Esophagus mucosa (tissue), 1 donor: ENCODE measurements at regions not wholly inside any gene's neighbourhood (a gene's known extent, or its start where the extent isn't known, plus 50 kb on each side); places are given as distances from the start of the nearest gene placed in this dataset.
"Not testable (repeated sequence)": the region's sequence is repeated elsewhere in the genome, so short reads cannot be mapped to it uniquely, and the experiment has no call there.

Experiments
- ATAC-seq: fragments of 200-7000 bp; cut with Tn5 transposase; one replicate; pipeline ENCODE4 v1.9.1; 2020
- donor health status: DM: yes; HTN: yes; CAD: no.

DNA sequence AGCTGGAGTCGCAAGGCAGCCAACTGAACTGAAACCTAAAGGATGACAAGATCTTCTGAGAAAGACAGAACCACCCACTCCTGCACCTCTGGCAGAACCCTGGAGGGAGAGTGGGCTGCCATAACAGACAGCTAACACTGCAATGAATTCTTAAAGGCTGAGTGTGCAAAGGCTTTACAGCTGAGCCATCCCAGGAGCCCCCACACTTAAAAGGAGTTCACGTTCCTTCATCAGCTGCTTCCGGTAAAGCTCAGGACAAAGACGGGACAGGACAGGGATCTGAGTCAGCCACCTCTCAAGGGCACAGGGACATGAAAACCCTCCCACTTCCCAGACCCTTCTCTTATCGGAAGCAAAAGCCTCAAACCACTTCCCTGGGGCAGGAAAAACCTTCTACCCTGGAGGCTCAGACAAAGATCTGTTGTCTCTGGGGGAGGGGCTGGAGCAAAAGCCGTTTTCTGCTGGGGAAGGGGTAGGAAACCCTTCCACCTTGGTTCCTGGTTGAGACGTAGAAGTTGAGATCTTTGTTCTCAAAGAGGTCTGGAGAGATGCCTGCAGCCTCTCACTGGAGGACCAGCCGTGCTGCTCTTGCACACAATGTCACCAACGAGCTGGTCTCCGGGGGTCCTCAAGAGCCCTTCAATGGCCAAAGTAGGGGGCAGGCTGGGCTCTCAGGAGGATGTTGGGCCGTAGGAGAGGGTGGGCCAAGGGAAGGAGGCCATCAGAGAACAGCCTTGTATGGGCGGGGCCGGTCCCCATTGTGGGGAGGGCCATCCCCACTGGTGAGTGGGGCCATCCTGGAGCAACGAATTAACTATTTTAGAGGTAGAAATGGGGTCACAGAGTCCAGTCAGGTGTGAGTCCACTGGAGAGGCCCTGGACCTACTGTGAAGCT, 452.4 kb downstream of the PTPRU start:
- no peak for ATAC-seq

DNA sequence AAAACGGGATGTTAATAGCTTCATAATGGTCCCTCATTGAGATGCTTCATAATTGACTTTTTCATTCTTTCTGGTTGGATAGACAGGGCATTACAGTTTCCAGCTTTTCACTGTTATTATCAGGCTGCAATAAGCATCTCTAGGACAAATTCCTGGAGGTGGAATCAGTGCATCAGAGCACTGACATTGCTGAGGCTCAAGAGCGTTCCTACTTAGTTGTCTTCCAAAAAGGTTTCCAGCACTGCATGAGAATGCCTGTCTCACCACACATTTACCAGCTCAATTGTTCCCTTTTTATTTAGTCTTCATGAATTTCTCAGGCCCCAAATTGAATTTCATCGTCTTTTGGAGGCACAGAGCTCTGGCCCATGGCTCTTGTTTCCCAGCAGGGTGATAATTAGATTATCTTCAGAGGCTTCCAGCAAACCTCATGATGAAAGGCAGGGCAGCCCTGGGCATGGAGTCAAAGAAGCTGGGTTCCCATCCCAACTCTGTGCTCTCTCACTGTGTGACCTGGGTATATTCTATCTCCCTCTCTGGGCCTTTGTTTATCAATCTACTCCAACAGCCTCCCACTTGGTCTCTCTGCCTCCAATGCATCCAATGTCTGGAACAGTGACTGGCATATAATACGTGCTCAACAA, 451.4 kb downstream of the PTPRU start:
- no peak for ATAC-seq

DNA sequence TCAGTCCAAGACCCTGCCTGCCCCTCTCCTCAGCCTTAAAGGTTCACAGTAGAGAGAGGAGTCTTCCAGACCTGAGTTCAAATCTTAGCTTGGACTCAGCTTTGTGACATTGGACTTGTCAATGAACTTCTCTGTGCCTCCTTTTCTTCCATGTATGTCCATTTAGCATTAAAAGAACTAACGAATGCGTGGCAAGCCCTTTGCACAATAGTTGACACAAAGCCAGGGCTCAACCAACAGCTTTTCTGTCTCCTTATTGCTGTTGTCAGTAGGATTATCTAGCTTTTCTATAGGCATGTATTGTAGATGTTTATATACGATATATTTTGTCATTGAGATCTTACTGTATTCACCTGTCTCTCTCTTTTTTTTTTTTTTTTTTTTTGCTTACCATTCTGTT, 450.8 kb downstream of the PTPRU start:
- no peak for ATAC-seq

DNA sequence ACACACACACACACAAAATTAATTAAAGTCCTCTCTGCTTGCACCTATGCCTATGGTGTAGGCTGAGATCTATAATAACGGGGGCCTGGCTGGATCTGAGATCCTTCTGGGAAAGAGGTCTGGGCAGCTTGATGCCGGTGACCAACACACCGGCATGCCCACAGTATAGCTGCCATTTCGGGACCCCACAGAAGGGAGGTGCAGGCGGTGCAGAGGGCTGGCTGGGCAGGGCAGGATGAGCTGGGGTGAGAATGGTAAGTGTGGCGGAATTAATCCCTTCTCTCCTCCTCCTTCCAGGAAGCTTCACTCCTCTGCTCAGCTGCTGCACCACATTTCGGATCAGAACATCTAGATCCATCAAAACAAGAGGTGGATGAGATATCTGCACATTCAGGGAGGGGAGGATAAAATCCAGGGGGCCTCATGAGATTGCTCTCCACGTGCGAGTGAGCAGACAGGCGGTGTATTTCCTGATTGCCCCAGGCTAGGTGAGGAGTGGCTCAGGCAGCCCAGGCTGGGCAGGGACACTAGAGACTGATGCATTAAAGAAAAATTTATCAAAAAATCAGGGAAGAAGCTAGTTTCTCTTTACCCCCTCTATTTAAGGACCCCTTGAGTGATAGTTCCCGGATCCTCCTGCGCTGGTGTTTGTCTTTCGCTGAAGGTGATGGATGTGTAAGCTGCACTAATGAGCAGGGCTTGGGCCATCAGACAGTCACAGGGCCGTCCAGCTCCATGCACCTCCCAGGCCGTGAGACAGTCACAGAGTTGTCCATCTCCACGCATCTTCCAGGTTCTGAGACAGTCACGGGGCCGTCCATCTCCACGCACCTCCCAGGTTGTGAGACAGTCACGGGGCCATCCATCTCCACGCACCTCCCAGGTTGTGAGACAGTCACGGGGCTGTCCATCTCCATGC, 449.9 kb downstream of the PTPRU start:
- no peak for ATAC-seq

DNA sequence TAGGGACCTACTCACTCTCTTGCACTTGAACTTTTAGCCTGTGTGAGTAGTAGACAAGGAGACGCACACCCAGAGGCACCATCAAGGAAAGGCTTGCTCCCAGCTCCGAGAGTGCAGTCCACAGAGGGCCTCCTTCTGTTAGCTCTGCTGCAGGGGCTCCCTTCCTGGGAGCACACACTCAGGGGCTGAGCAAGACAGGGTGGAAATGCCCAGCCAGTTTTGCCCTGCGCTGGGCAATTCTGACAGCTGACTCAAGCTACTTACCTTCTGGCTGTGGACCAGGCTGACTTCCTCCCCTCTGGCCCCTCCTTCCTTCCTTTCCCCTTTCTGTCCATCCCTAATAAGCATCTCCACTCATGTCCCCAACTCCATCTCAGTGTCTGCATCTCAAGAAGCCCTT, 449.1 kb downstream of the PTPRU start:
- ATAC-seq, result no peak

DNA sequence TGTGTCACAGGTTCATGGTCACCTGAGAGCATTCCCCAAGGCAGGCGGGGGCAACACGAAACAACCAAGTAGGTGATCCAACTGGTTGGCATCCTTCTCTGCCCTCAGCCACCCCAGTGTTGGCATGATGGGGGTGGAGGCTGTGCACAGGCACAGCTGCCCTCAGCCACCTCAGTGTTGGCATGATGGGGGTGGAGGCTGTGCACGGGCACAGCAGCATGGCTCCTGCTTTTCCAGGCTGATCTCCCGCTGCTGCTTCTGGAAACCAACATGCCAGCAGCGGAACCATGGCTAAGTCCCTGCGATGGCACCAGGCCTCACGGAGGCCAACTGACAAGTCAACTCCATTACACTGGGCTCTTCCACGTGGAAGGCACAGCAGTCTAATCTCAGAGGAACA, 447.8 kb downstream of the PTPRU start:
- ATAC-seq, result no peak

DNA sequence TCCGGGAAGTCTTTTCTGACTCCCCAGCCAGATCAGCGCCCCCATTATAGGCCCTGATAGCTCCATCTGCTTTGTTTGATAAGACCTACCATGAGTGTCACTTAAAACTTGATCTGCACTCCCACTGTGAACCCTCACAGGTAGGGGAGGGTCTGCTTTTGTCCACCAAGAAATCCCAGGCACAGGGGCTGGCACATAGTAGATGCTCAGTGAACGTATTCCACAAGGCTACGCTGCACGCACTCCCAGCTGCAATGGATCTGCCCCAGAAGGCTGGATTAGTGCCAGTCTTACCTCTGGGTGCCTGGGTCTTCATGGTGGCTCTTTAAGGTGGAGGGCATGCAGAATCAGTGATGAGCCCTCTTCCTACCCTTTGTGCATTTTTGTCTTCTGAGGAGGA, 447.1 kb downstream of the PTPRU start:
- ATAC-seq, result no peak

DNA sequence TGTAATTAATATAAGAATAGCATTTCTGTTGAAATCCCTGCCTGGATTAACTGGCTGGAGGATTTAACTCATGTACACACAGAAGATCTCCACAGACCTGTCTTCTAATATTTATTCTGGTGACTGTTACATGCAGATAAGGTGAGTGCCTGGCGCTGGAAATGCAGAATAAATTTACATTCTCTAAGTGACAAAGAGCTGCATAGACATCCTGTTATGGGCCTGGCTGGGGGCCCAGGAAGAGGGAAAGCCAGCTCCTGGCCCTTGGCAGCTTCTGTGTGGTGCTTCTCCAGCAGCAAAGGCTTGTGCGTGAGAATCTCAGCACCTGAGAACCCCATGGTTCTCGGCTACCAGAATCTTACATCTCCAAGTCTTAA, 446.6 kb downstream of the PTPRU start:
- no peak for ATAC-seq

DNA sequence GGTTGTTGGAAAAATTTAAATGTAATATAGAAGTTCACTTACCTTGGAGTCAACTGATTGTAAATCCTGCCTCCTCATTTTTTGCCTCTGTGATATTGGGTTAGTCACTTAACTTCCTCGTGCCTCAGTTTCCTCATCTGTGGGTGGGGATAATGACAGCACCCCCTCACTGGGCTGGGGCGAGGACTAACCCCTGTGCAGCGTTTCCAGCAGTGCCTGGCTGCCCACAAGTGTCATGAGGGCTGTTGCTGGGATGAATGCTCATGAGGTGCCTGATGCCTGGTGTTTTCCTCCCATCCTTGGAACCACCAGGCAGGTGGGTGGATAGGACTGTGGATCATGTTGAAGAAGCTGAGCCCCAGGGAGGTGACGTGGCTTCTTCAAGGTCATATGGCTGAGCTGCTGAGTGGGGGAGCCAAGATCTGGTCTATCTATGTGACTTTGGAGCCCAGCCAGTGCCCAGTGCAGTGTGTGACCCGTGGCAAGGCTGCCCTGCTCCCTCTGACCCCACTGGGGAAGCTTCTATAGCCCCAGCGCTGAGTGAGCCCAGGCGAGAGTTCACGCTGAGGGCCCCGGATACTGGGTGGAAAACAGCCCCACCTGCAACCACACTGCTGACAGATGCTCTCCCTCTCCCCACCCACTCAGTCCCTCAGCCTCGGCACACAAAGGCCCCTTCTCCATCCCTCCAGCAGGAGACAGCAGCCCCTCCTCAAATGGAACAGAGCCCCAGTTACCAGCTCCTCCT, 446.0 kb downstream of the PTPRU start:
- ATAC-seq, result no peak

DNA sequence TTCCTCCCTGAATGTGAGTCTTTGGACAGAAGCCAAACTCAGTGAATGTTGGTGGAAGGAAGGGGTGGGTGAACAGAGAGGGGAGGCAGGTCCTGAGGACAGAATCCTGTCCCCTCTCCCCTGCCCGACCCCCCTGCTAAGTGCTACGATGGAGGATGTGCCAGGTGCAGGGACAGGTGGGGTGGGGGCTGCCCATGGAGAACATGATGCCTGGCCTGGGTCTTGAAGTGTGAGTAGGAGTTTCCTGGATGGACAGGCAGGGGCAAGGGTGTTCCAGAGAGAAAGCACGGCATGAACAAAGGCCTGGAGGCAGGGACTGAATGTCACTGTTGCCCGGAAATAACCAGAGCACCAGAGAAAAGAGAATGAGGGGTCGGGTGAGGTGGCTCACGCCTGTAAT, 445.1 kb downstream of the PTPRU start:
- ATAC-seq, result not testable (repeated sequence)

DNA sequence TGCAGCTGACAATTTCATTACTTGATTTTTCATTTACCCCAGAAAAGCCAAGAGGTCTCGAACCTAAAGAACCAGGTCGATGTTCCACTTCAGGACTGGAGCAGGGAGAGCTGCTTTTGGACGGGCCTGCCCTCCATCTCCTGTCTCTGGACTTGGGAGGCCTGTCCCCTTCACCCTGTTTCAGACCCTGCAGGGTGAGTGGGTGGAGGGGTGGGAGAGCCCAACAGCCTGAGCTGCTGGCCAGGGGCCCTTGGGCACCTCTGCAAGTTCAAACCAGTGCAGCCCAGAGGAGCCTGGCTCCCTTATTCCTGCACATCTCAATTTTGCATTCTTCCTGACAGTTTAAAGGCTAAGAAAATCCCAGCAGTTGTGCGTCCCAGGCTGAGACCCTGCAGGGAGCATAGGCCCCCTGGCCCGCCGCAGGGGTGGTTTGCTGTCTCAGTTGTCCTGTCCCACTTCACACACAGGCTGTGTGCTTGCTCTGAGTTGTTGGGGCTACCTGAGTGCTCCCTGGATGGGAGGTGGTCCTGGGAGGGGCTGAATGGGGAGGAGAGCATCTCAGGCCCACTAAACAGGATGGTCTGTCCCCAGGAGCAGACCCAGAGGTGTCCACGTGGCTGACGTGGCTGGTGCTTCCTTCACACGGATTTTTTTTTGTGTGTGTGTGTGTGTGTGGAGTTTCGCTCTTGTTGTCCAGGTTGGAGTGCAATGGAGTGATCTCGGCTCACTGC, 443.7 kb downstream of the PTPRU start:
- no peak for ATAC-seq

DNA sequence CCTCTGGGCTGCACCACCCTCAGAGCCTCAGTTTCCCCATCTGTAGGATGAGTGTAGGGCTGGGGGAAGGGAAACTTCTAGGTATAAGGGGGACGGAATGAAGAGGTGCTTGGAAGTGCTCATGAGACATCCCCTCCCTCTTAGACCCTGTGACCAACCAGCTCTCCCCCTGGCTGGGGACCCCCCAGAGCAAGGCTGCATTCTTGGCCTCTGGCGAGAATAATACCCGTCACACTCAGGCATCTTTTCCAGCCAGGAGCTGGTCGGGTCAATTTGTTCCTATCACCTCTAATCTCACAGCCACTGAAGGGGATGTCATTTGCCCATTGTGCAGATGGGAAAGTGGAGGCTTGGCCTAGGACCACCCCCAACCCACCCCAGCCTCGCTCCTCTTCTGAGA, 443.0 kb downstream of the PTPRU start:
- no peak for ATAC-seq

DNA sequence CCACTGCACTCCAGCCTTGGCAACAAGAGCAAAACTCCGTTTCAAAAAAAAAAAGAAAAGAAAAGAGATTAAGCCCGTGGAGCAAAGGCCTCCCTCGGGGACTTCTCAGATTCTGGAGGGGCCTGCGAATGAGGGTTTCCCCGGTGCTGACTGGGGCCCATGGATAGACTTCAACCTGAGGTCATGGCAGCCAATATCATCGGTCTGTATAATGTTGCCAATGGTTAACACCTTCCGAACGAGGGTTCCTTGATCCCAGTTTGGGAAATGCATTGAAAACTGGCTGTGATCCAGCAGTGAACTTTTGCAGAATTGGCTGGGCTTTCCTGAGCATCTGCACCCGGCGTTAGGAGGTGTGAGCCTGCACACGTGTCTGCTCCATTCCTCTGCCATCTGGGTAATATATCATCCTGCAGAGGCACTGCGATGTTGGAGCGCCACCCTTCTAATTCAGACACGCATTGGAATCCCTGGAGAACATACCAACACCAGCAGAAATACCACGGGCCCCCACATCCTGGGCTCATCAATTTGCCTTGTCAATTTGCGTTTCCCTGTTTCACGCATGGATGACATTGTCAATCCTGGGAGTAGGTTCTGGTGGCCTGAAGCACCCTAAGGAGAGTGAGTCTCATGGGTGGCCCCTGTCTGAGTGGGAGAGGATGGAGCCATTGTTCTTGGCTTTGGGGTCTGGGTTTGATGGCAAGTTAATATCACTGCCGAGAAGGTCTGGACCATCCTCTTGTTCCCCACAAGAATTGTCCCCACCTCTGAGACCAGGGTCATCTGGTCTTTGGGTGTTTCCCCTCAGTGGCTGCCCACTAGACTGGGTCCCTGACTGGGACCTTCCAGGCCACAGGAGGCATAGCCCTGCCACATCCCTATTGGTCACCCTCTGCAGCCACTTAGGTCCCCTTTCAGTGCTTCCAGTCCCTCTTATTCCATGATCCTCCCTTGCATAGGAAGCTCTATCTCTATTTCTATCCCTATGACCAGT, 441.0 kb downstream of the PTPRU start:
- peak; percentile 39 for ATAC-seq

DNA sequence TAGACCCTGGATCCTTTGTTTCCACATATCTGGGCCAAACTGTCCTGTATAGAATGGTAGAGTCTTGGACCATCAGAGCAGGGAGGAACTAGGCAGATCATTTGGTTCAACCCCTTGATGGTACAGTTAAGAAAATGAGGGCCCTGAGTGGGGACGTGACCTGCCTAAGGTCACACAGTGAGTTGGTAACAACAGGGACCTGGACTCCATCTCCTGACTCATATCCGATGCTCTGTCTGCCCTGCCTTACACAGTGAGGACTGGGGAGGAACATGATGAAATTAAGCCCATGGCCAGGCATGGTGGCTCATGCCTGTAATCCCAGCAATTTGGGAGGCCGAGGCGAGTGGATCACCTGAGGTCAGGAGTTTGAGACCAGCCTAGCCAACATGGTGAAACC, 440.2 kb downstream of the PTPRU start:
- no peak for ATAC-seq

DNA sequence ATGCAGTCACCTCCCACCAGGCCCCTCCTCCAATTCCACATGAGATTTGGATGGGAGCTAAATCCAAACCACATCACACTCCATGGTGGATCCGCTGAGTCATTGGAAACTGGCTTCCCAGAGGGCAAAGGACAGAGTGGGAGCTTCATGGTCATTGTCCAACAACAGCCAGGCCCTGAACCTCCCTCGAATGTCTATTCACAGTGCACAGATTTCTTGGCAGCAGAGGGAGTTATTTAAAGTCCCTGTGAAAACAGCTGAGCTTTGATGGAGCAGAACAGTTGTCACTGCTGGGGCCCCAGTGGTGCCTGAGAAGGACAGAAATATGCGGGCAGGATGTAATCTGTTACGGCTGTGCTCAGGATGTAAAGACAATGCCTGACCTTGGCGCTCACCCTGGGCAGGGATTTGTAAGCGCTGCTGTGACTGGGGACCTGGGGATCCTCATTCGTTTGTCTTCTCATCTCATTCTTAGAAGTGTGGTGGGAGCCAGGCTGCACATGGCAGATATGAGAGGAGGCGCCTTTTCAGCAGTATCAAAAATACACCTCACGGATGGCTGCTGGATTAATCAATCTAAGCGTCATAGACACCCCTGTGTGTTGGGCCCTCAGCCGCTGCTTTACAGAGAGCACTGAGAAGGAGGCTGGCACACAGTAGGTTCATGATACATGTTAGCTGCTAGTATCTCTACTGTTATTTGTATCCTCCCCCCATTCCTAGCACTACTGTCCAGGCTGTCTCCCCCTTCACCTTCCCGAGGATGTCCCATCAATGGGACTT, 439.4 kb downstream of the PTPRU start:
- ATAC-seq, result no peak

DNA sequence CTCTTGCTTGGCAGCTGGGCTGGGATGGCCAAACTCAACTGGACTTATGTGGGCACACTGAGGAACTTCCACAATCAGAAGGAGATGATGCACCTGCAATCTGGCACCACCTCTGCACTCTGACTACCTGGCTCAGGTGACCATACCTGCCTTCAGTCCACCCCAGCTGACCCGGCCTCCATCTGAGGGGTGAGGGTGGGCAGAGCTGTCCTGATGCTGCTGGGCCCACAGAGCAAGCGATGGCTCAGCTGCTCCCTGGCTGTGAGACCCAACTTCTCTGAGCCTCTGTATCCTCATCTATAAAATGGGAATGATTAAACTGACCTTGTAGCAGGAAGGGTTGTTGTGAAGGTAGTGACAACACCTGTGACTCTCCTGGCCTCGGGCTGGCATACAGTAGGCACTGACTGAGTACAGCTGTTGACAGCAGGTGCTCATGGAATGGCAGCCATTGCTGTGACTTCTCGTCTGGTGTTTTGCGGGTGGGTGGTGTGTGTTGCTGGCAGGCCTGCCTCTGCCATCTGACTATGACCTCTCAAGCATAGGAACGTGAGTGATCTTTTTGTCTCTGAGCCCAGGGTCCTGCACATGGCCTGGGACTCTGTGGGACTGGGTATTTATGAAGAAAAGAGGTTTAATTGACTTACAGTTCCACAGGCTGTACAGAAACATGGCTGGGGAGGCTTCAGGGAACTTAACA, 438.5 kb downstream of the PTPRU start:
- no peak for ATAC-seq

DNA sequence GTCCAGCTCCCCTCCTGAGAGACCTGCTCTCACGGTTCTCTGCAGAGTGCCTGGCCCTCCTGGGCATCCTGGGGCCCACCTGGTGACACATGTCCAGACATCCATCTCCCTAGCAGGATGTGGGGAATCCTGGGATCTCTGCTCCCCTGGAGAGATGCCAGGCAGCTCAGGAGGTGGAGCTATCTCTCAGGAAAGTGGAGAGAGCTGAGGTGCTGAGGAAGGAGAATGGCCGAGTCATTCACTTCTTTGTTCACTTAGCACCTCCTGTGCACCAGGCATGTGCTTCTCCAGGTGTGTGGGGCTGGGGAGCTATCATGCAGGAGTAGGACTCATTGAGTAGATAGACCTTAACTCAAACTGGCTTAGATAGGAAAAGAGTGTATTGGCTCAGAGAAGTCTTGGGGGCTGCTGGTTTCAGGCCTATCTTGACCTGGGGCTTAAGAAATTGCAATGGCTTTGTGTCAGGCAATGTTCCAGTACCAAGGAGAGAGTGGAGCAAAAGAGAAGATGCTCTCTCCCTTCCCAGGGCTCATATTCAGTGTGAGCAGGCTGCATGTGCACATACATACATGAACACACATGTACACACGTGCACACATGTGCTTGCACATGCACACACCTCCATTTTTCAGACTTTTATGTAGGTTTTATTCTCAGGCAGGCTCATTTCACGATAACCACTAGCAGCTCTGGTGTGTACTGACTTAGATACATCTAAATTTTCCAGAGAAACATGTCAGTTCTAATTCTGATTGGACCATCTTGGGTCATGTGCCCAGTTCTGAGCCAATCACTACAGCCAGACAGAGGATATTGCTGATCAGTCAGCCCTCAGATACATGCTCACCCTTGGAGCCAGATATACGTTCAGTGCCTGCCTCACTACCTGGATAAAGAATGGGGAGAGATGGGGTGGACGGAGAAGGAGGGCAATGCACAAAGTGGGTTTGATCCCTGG, 437.6 kb downstream of the PTPRU start:
- ATAC-seq, result no peak

DNA sequence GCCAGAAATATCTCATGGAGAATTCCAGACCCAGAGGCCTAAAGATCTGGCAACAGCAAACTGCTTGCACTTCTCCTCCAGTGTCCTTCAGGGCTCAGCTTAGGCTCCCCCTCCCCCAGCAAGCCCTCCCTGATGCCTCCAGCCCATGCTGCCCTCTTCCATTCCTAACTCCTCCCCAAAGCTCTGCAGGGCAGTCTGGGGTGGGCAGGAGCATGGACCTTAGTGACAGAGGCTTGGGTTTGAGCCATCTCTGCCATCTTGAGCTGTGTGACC, 436.8 kb downstream of the PTPRU start:
- no peak for ATAC-seq
